ENCODE measurements at regions not wholly inside any gene's neighbourhood (a gene's known extent, or its start where the extent isn't known, plus 50 kb on each side); places are given as distances from the start of the nearest gene placed in this dataset.

DNA sequence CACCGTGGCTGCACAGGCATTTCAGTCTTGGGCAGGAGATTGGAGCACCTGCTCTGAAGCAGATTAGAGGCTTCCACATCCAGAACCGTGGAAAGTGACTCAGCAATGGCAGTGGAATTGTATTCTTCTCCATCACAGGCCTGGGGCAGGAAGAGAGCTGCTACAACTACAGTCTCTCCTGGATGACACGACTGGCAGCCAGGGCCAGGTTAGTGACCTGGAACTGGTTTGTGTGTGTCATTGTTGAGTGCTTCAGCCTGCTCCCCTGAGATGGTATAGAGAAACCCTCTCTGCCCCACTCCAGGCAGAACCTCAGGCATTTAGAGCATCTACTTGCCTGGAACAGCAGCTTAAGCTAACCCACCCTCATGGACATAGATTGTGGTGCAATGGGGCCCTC is 596.5 kb upstream of the INTU start:
- ChIA-PET CTCF (no interaction called here), POLR2A (ENCODE audit: low non-redundant PET) (no interaction called here)
- TF ChIP-seq, protein P1, sequence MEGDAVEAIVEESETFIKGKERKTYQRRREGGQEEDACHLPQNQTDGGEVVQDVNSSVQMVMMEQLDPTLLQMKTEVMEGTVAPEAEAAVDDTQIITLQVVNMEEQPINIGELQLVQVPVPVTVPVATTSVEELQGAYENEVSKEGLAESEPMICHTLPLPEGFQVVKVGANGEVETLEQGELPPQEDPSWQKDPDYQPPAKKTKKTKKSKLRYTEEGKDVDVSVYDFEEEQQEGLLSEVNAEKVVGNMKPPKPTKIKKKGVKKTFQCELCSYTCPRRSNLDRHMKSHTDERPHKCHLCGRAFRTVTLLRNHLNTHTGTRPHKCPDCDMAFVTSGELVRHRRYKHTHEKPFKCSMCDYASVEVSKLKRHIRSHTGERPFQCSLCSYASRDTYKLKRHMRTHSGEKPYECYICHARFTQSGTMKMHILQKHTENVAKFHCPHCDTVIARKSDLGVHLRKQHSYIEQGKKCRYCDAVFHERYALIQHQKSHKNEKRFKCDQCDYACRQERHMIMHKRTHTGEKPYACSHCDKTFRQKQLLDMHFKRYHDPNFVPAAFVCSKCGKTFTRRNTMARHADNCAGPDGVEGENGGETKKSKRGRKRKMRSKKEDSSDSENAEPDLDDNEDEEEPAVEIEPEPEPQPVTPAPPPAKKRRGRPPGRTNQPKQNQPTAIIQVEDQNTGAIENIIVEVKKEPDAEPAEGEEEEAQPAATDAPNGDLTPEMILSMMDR (conservative IDR thresholded peaks at IDR 0.05; ENCODE audit: low read depth) = no peak
- no peak overlapping the region for H3K27ac ChIP-seq
- no peak for DNase-seq (ENCODE audit: low spot score)

DNA sequence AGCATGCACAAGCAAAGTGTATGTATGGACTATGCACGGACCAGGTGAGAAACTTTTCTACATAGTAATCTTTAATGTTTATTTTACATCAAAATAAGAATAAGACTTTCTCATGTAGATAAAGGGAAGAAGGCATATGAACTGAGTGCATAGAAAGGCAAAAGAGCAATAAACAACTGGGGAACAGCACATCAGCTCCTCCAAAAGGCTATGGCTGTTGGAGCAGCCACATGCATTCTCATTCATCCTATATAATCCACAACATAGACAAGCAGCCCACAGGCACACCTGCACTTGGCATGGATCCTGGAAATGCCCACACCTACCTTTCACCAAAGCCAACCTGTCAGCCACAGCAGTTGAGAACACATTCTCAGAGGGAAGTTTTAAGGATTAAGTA is 586.9 kb upstream of the INTU start:
- POLR2A ChIA-PET (ENCODE audit: low non-redundant PET) = no interaction called here
- no peak for DNase-seq (ENCODE audit: low spot score)
- H3K27ac ChIP-seq = no peak overlapping the region
- CTCF ChIA-PET = no interaction called here
- TF ChIP-seq, protein P1 (conservative IDR thresholded peaks at IDR 0.05; ENCODE audit: low read depth) = no peak

DNA sequence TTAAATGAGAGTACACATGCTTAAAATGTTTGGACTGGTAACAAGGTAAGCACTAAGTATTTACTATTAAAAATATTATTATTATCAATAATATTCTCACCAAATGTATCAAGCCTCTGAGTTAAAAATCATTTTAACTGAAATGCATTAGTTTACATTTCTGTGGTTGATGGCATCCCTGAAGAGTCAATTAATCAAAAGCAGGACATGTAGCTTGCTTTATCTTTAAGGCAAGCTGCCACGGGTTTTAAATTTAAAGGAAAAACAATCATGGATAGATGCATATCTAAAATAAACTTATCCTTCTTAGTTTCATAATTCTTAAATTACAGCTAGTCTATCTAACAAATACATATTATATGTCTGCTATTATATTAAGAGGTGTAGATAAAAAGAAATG is 584.8 kb upstream of the INTU start:
- ChIA-PET POLR2A (ENCODE audit: low non-redundant PET) (no interaction called here), CTCF (no interaction called here)
- TF ChIP-seq, protein P1 (conservative IDR thresholded peaks at IDR 0.05; ENCODE audit: low read depth) = no peak

DNA sequence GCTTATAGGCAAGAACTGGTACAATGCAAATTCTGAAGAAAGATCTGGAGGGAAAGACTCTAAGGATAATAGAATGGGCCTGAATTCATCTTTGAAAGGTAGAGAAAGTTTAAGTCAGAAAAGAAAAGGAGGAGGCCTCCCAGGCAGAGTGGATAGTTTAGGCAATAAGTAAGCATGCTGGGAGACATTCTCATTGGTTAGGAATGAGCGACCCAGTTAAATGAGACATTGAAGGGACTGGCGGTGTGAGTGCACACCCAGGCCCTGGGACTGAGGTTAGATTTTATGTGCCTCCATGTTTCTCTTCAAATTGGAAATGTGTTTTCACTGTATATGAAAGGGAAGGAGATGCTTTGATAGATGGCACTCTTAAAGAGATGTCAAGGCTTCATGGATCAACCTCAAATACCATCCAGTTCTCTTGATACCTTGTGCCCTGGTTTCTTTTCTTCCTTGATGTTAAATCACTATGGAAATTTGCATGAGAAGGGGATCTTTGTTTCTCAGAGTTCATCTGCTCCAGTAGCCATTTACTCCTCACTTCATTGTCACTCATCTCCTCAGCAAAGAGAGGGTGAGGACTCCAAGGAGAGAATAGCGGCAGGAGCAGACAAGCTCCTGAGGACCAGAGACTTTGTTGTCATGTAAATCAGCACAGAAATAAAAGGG is 584.2 kb upstream of the INTU start:
- ChIA-PET POLR2A (ENCODE audit: low non-redundant PET) (no interaction called here), CTCF (no interaction called here)
- DNase-seq (ENCODE audit: low spot score) = no peak
- no peak overlapping the region for H3K27ac ChIP-seq
- TF ChIP-seq, protein P1 (conservative IDR thresholded peaks at IDR 0.05; ENCODE audit: low read depth) = no peak

More for the DNA sequence above, 584.8 kb upstream of the INTU start:
- H3K27ac ChIP-seq = no peak overlapping the region
- DNase-seq (ENCODE audit: low spot score) = no peak

DNA sequence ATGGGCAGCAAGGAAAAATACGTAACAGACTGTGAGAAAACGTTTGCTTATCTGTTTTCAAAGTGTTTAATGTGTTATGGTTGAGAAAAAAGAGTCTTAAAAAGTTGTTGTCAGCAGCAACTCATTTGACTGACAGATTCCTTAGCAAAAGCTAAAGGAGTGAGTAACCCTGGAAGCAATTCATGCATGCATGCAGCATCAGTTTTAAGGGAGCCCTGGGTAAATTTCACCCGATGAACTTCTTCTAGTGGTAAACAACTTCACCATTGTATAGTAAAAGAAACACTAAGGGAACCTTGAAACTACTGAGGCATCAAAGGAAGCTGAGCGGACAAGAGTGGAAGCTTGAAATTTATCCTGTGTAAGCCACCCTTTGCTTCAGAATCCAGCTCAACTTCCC is 583.2 kb upstream of the INTU start:
- TF ChIP-seq, protein P1 (conservative IDR thresholded peaks at IDR 0.05; ENCODE audit: low read depth) = no peak
- ChIA-PET CTCF (no interaction called here), POLR2A (ENCODE audit: low non-redundant PET) (no interaction called here)
- no peak overlapping the region for H3K27ac ChIP-seq
- no peak for DNase-seq (ENCODE audit: low spot score)

DNA sequence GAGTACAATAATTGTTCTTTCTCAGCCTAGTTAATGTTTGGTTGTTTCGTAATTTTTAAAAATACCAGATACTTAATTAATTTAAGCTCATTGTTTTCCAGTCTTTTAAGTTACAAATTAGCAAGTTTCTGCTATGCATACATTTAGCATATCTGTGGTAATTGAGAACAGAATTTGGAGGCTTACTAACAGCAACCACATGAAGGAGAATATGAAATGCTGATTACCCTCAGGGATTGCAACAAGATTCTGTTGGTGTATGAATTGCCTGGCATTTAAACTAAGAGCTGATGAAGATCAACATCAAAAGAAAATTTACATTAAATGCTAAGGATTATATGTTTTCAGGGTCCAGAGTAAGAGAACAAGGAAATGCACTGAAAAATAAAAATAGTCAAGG is 580.0 kb upstream of the INTU start:
- TF ChIP-seq, protein P1 (conservative IDR thresholded peaks at IDR 0.05; ENCODE audit: low read depth) = no peak
- no peak overlapping the region for H3K27ac ChIP-seq
- POLR2A ChIA-PET (ENCODE audit: low non-redundant PET) = no interaction called here
- no peak for DNase-seq (ENCODE audit: low spot score)
- CTCF ChIA-PET = interaction anchor here (0.6 kb wide), 1 partner anchor 1159 kb away, joined by 3 read pairs; no protein-coding TSS in a partner anchor

Measured in RWPE1 (cell line).